NCI-H2196 (cell line): ENCODE measurements at regions not wholly inside any gene's neighbourhood (a gene's known extent, or its start where the extent isn't known, plus 50 kb on each side); places are given as distances from the start of the nearest gene placed in this dataset.
"Not testable (repeated sequence)": the region's sequence is repeated elsewhere in the genome, so short reads cannot be mapped to it uniquely, and the experiment has no call there.

ENCODE experiments used
- DNase-seq: peaks from one replicate; lab custom pipeline; 2025; ENCODE audit not compliant: unreplicated experiment; lab: John Stamatoyannopoulos, UW

- no peak for DNase-seq
Measured at GRCh38 chr3:26480377-26480776, 142.2 kb upstream of the LRRC3B start.

GRCh38 chr3:26484140-26484539 is 138.4 kb upstream of the LRRC3B start:
- DNase-seq: no peak

- DNase-seq: no peak
Measured at GRCh38 chr3:26498271-26498670, 124.3 kb upstream of the LRRC3B start.

- no peak for DNase-seq
Measured at GRCh38 chr3:26505399-26505798, 117.2 kb upstream of the LRRC3B start.

GRCh38 chr3:26514445-26515029 is 108.0 kb upstream of the LRRC3B start:
- DNase-seq: not testable (repeated sequence)

- DNase-seq: no peak
Measured at GRCh38 chr3:26515351-26515750, 107.2 kb upstream of the LRRC3B start.

- no peak for DNase-seq
Measured at GRCh38 chr3:26521261-26521660, 101.3 kb upstream of the LRRC3B start.

- DNase-seq: no peak
Measured at GRCh38 chr3:26522919-26523318, 99.7 kb upstream of the LRRC3B start.

- no peak for DNase-seq
Measured at GRCh38 chr3:26525013-26525412, 97.6 kb upstream of the LRRC3B start.

- no peak for DNase-seq
Measured at GRCh38 chr3:26535151-26535550, 87.4 kb upstream of the LRRC3B start.

- no peak for DNase-seq
Measured at GRCh38 chr3:26536955-26537354, 85.6 kb upstream of the LRRC3B start.

- DNase-seq: no peak
Measured at GRCh38 chr3:26550413-26550812, 72.2 kb upstream of the LRRC3B start.

- no peak for DNase-seq
Measured at GRCh38 chr3:26556637-26557036, 65.9 kb upstream of the LRRC3B start.

GRCh38 chr3:26558257-26558656 is 64.3 kb upstream of the LRRC3B start:
- no peak for DNase-seq

- DNase-seq: no peak
Measured at GRCh38 chr3:26559227-26559626, 63.3 kb upstream of the LRRC3B start.

- no peak for DNase-seq
Measured at GRCh38 chr3:26560081-26560480, 62.5 kb upstream of the LRRC3B start.

- DNase-seq: no peak
Measured at GRCh38 chr3:26562021-26562768, 60.4 kb upstream of the LRRC3B start.
